GM21825 (cell line): ENCODE measurements at regions not wholly inside any gene's neighbourhood (a gene's known extent, or its start where the extent isn't known, plus 50 kb on each side); places are given as distances from the start of the nearest gene placed in this dataset.
"Not testable (repeated sequence)": the region's sequence is repeated elsewhere in the genome, so short reads cannot be mapped to it uniquely, and the experiment has no call there.

ENCODE experiments used
- ATAC-seq: cut with Tn5 transposase; IDR thresholded peaks from one replicate; pipeline ENCODE4 v1.9.1; 2021; ENCODE audit warnings: mild to moderate bottlenecking, moderate library complexity; ENCODE audit not compliant: unreplicated experiment

DNA sequence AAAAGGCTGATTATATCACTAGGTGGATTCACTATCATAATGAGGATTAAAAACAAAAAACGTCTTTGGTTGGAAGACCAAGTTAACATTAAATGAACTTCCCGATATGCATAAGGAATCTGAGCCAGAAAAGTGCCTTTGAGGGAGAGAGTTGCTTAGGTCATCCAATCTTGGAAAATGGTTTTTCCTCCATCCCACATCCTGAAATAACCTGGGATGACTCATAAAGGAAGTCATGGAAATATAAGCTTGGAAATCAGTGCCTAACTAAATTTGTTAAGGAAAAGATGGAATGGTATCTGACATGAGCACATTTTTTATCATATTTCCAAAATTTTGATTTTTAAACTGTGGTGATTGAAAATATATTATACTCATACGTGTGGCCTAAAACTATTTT lies 66.0 kb downstream of the KBTBD8 start:
- ATAC-seq: no peak

DNA sequence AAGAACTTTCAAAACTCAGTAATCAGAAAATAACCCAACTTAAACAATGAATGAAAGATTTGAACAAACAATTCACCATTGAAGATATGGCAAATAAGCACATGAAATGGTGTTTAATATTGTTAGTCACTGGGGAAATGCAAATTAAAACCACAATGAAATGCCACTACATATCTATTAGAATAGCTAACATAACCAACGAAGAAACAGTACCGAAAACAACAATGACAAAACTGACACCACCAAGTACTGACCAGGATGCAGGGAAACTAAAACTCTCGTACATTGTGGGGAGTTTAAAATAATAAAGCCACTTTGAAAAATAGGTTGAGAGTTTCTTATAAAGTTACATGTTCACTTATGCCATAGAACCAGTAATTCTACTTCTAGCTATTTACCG lies 69.1 kb downstream of the KBTBD8 start:
- ATAC-seq: no peak

DNA sequence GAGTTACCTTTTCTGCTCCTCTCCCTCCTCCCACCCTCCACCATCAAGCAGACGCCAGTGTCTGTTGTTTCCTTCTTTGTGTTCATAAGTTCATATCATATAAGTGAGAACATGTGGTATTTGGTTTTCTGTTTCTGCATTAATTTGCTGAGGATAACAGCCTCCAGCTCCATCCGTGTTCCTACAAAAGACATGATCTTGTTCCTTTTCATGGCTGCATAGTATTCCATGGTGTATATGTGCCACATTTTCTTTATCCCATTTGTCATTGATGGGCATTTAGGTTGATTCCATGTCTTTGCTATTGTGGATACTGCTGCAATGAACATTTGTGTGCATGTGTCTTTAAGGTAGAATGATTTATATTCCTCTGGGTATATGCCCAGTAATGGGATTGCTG lies 74.5 kb downstream of the KBTBD8 start:
- not testable (repeated sequence) for ATAC-seq

DNA sequence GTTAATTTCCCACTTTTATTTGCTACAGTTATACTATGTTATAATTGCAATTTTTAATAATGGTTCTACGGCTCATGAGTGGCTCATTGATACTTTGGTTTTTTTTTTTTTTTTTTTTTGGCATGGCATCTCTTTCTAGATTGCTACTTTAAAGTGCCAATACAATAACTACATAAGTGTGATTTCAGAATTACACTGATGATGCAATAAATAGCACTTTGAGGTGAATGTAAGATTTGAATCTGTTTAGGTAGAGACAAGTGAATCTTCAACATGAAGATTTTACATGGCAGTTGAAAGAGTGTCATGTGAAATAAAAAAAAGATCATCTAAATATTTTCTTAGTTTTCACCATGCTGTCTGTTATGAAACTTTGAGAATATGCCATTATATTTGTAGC lies 75.7 kb downstream of the KBTBD8 start:
- ATAC-seq: no peak

DNA sequence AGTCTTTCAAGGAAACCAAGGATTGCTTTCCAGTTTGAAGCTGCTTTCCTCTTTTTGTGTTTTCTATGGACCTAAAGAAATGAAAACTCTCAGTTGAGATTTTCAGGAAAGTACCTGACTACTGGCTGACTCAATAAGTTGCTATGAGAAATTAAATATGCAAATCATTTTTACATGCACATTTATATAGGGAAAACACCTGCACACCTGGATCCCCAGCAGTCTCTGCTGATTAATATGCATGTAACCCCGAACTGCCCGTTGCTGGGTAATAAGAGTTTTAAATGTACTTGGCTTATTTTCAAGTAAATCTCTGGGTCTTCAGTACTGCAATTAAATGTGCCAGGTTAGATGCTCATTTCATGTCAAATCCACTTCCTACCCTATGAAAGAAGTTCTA lies 77.2 kb downstream of the KBTBD8 start:
- no peak for ATAC-seq

DNA sequence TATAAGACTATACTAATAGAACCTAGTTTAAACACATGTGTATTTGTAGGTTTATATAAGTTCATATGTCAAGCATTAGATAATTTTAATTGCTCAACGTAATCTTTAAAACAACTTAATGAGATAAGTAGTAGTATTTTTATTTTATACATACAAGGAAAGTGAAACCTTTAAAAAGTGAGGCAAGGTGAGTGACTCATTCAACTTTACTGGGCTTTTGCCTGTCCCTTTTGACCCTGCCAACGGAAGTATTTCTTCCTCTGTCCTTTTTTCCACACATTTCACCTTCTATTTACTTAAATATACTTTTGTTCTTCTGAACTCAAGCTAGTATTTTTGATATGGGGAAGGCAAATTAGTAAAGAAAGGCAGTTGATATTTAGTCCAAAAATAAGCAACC lies 78.5 kb downstream of the KBTBD8 start:
- no peak for ATAC-seq

DNA sequence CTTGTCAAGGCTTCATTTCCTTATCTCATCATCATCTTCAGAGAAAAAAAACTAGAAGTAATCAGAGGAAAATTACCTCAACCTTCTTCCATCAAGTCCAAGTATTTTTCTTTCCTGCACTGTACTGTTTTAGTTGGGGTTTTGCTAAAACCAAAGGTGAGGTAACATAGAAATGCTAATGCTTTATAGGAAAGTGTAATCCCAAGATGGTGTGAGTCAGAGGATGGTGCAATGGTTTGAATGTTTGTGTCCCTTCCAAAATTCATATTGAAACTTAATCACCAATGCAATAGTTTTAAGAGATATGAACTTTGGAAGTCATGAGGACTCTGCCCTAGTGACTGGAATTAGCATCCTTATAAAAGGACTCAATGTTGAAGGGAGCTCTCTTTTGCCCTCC lies 79.5 kb downstream of the KBTBD8 start:
- no peak for ATAC-seq

DNA sequence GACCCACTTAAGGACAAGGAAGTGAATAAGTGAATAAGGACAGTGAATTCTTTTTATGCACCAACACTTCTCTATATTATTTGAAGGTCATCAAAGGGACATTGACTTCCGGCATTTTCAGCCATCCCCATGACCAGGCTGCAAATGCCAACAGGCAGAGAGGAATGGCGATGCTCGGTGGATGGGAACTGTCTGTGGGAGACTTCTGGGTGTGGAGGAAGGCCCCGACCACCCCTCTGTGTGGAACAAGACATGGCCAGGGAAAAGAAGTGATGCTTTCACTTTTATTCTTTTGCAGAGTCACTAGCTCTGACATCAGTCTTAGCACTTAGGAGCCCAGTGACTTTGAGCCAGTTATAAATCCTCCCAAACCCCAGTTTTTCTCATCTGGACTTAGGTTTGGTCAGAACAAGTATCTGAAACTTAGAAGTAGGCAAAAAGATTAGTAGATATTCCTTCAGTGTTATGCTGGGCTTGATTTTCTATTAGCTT lies 84.5 kb downstream of the KBTBD8 start:
- no peak for ATAC-seq

DNA sequence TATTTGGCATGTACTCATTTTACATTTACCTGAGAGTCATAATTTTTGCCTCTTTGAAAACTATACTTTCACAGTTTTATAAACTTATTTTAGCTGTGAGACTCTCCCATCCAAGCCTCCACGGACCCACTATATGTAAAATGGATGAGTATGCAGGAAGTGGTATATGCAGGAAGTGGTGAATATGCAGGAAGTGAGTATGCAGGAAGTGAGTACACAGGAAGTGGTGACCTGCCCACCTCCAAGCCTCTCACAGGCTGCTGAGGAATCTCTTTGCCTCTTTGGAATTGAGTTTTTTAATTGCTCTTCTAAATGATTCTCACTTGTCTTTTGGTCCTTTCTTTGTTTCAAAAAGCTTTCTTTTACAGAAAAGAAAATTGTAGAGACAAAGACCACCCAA lies 85.2 kb downstream of the KBTBD8 start:
- ATAC-seq: peak; percentile 83

DNA sequence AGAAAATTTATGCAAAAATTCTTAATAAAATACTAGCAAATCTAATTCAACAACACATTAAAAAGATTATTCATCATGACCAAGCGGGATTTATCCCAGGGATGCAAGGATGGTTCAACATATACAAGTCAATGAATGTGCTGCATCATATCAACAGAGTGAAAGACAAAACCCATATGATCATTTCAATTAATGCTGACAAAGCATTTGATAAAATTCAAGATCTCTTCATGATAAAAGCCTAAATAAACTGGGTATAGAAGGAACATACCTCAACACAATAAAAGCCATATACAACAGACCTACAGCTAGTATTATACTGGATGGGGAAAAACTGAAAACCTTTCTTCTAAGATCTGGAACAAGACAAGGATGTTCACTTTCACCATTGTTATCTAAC lies 89.7 kb downstream of the KBTBD8 start:
- no peak for ATAC-seq

DNA sequence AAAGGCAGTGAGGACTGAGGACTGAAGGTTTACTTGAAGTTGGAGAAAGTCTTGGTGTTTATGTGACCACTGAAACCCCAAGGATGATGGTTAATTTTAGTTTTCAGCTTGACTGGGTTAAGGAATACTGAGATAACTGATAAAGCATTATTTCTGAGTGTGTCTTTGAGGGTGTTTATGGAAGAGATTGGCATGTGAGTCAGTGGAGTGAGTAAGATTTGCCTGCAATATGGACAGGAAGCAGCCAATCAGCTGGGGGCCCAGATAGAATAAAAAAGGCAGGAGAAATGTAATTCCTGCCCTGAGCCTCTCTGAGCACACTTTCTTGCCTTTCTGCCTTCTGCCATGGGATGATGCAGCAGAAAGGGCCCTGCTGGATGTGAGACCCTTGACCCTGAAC lies 92.4 kb downstream of the KBTBD8 start:
- no peak for ATAC-seq

DNA sequence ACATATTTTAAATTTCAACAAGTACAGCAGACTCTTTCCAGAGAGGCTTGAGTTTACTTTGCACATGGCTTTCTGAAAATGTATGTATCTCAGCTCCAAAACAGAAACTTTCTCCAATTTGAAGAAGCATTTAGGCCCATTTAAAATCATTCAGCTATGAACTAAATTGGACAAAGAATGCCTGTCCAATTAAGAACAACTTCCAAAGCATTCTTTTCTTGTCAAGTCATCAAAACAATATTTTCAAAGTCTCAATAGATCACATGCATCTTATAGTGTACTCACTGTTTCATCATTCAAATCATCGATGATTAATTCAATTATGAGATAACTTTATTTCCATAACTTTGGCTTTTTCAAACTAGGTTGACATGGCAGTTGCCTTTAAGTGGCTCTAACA lies 95.2 kb downstream of the KBTBD8 start:
- ATAC-seq: no peak

DNA sequence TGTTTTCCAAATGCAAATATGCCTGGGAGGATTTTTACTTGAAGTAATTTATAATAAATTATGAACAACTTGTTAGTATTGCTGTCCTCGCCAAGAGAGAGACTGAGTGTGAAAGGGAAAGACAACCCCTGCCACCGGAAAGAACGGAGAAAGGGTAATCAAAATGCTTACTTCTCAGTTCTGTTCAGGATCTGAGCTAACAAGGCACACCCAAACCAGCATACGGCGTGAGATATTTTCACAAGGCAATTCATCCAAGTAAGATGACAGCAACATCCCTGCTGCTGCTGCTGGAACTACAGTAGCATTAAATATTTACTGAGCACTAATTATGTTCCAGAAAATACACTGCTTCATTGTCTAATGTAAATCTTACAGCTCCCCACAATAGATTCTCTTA lies 96.1 kb downstream of the KBTBD8 start:
- no peak for ATAC-seq

DNA sequence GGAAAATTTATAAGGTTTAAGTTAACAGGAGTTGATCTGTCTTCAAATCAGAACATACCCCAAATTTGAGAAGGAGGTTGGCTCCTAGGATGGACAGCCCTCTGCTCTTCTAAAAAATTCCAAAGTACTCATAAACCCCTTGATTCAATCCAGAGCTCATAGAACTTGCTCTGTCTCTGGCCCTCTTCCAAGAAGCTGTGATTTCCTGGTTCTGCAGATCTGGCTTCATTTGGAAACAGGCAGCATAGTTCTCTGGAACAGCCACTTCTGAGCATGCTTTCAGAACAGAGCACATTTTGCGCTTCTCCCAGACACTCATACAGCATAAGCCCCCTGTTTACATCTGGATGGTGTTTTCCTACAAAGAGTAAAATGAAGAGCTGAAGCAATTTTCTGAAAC lies 96.7 kb downstream of the KBTBD8 start:
- no peak for ATAC-seq

DNA sequence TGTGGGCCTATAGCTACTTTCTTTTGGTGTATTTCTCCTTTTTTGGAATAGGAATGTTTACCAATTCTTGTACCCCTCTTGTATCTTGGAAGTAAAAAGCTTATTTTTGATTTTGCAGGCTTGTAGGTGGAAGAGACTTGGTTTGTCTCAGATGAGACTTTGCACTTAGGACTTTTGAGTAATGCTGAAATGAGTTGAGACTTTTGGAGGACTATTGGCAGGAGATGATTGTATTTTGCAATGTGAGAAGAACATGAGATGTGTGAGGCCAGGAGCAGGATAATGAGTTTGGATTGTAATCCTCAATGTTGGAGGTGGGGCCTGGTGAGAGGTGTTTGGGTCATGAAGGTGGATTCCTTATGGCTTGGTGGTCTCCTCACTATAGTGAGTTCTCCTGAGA lies 106.3 kb downstream of the KBTBD8 start:
- no peak for ATAC-seq

DNA sequence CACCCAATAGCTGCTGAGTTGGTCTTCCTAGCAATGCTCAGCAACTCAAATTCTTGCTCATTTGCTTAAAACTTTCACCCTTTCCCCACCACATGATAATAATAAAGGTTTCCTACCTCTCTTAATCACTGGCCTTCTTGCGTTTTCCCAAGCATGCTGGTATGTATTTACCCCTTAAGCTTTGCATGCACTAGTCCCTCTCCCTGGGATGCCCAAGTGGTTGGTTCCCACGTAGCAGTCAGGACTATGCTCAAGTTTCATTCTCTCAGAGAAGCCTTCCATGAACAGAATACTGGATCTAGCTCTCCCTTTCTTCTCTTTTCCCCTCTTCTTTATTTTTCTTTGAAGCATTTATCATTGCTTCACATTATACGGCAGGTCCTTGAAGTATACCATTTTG lies 108.8 kb downstream of the KBTBD8 start:
- no peak for ATAC-seq

DNA sequence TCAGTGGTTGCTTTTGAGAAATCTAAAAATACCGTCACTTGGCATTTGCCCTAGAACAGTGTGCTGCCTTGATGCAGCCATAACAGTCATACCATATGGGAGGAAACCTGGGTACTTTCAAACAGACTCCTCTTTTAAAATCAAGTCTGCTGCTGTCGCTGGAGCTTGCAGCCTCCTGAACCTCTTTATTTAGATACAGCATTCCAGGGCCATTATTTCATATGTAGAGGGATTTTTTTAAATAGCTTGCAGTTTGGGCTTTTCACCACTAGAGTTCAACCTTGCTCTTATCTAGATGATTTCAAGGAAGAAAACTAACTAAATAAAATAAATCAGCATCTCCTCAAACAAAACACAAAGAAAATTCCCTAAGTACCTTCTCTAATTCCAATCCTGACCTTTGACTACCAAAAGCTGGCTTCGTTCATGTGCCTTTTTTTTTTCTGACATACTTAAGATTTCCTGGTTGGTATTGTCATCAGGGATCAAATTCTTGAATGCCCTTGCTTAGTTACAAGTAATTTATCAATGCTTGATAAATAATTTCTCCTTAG lies 111.6 kb downstream of the KBTBD8 start:
- no peak for ATAC-seq

DNA sequence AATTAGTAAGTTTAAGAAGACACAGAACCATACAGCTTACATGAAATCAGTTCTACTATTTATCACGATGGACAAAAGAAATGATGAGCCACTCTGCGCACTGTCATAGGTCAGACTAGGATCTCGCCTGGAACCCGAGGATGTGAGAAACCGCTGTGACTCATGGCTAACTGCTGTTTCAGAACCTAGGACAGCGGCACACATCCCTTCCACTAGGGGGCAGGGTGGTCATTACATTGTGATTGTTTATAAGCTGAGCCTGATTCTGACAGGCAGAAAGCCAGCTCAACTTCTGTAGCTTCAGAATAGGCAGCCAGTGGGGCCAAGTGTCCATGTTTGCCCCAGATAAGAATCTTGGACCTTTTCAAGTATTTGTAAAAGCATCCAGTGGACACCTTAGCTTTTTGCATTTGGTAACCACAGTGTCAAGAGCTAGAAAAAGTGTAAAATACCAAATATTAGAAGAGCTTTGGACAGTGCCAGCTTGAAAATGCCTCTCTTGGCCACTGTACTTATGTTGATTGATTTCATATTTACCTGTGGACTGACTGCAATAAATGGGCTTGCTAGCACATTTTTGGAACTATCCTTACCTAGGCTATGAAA lies 115.8 kb downstream of the KBTBD8 start:
- ATAC-seq: peak; percentile 99

DNA sequence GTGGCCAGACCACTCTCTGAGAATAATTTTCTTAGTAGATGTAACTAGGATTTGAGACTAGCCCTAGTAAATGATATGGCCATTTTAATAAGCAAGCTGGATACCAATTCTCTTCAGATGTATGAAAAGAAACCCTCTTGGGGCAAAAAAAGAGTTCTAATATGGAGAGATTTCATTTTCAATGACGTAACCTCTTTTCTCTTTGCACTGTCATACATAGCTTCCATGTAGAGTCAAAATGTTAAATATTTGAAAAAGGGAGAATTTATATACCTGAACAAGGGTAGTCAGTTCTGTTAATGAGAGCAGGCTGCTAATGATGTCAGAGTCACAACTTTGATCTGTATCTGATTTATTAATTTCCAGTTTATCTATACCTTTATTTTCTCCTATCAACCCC lies 120.0 kb downstream of the KBTBD8 start:
- no peak for ATAC-seq

DNA sequence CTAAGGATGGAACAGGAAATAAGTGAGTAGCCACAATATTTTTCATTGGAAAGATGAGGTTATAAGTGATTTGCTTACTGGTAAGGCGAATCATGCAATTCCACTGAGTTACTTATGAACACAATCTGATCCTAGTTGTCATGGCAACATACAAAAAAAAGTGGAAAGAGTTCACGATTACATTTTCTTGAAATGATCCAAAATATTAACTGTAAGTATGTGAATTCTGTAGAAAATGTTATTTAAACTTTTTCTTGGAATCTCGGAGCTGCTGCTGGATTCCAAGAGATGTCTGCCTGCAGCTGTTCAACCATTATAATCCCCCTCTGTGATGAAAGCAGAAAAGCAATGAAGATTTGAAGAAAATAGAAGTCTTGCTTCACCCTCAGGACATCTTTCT lies 120.5 kb downstream of the KBTBD8 start:
- no peak for ATAC-seq

DNA sequence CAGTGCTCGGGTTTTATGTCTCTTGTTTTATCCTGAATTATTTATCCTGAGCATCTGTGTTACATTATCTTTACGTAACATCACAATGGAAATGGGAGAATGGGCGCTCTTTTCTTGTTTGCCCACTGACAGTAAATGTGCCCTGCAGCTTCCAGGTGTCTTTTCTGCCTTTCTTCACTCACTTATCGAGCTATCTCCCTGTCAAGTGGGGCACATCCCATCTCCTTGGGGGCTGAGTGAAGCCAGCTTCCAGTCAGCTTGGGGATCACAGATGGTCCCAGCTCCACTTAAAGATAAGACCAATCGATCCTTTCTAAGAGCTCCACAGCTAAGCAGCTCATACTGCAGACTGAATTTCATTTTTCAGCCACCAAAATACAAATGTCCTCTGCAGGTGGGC lies 125.8 kb downstream of the KBTBD8 start:
- no peak for ATAC-seq

DNA sequence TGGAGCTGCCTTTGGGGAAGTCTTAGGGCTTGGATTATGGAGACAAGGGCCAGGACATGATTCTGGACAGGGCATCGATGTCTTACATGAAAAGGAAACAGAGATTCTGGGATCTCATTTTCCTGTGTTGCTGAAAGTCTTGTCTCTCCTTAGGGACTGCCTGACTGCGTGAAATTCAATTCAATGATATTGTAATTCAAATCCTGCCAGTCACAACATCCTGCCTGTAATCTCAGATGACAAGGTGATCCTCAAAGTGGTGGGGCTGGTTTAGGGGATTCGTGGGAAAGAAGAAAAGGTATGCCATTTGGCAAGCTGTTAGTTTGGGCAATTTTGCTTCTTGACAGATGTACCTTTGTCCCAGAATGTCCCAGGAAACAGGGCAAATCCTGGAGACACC lies 129.1 kb downstream of the KBTBD8 start:
- no peak for ATAC-seq

DNA sequence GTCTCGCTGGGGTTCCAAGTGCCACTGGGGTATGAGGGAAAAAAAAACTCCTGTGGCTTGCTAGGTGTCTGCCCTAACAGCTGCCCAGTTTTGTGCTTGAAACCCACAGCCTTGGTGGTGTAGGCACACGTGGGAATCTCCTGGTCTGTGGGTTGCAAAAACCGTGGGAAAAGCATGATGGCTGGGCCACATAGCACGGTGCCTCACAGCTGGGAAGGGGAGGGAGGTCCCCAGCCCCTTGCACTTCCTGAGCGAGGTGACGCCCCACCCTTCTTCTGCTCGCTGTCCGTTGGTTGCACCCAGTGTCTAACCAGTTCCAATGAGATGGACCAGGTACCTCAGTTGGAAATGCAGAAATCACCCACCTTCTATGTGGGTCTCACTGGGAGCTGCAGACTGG lies 144.3 kb downstream of the KBTBD8 start:
- no peak for ATAC-seq
